ENCODE measurements at regions not wholly inside any gene's neighbourhood (a gene's known extent, or its start where the extent isn't known, plus 50 kb on each side); places are given as distances from the start of the nearest gene placed in this dataset.

GRCh38 chr2:8392098-8392866 is 289.6 kb upstream of the ID2 start:
- no peak for DNase-seq (ENCODE audit: low read depth, low spot score)

- DNase-seq (ENCODE audit: low read depth, low spot score) = no peak
These were observed 288.4 kb upstream of the ID2 start for GRCh38 chr2:8393506-8393905.

GRCh38 chr2:8394131-8394530 is 287.7 kb upstream of the ID2 start:
- no peak for DNase-seq (ENCODE audit: low read depth, low spot score)

- DNase-seq (ENCODE audit: low read depth, low spot score) = no peak
These were observed 287.1 kb upstream of the ID2 start for GRCh38 chr2:8394569-8395359.

- no peak for DNase-seq (ENCODE audit: low read depth, low spot score)
These were observed 286.1 kb upstream of the ID2 start for GRCh38 chr2:8395718-8396117.

- no peak for DNase-seq (ENCODE audit: low read depth, low spot score)
These were observed 283.7 kb upstream of the ID2 start for GRCh38 chr2:8398040-8398668.

GRCh38 chr2:8399731-8400130 is 282.1 kb upstream of the ID2 start:
- no peak for DNase-seq (ENCODE audit: low read depth, low spot score)

- DNase-seq (ENCODE audit: low read depth, low spot score) = no peak
These were observed 281.7 kb upstream of the ID2 start for GRCh38 chr2:8400196-8400595.

GRCh38 chr2:8402222-8402621 is 279.6 kb upstream of the ID2 start:
- DNase-seq (ENCODE audit: low read depth, low spot score) = no peak

GRCh38 chr2:8403876-8404275 is 278.0 kb upstream of the ID2 start:
- no peak for DNase-seq (ENCODE audit: low read depth, low spot score)

- DNase-seq (ENCODE audit: low read depth, low spot score) = no peak
These were observed 276.5 kb upstream of the ID2 start for GRCh38 chr2:8405334-8405733.

- no peak for DNase-seq (ENCODE audit: low read depth, low spot score)
These were observed 275.6 kb upstream of the ID2 start for GRCh38 chr2:8406271-8406670.

- DNase-seq (ENCODE audit: low read depth, low spot score) = no peak
These were observed 274.5 kb upstream of the ID2 start for GRCh38 chr2:8407332-8407731.

GRCh38 chr2:8408560-8409460 is 273.0 kb upstream of the ID2 start:
- DNase-seq (ENCODE audit: low read depth, low spot score) = no peak

GRCh38 chr2:8409461-8410260 is 272.2 kb upstream of the ID2 start:
- no peak for DNase-seq (ENCODE audit: low read depth, low spot score)

- DNase-seq (ENCODE audit: low read depth, low spot score) = no peak
These were observed 269.8 kb upstream of the ID2 start for GRCh38 chr2:8412082-8412481.

- no peak for DNase-seq (ENCODE audit: low read depth, low spot score)
These were observed 269.3 kb upstream of the ID2 start for GRCh38 chr2:8412586-8412985.

- DNase-seq (ENCODE audit: low read depth, low spot score) = no peak
These were observed 268.2 kb upstream of the ID2 start for GRCh38 chr2:8413589-8414135.

GRCh38 chr2:8414946-8415879 is 266.6 kb upstream of the ID2 start:
- no peak for DNase-seq (ENCODE audit: low read depth, low spot score)

Data from smooth muscle cell of the brain vasculature (primary cell).